ENCODE measurements at regions not wholly inside any gene's neighbourhood (a gene's known extent, or its start where the extent isn't known, plus 50 kb on each side); places are given as distances from the start of the nearest gene placed in this dataset.
"Not testable (repeated sequence)": the region's sequence is repeated elsewhere in the genome, so short reads cannot be mapped to it uniquely, and the experiment has no call there.

DNA sequence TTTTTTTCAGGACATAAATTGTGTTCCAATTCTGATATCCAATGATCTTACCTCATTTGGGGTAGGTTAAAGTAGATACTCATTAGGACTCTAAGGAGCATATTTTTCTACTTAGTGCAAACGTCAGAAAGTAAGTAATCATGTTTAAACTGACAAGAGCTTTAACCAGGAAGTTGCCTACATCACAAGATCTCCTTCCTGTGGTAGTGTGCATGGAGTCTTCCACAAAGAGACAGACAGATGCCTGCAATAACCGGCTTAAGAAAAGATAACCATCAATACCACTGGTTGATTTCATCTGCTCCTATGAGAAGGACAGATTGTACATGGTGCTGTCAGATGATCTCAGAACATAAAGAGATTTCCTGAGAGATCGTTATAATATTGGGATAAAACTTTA is 160.0 kb downstream of the POTEB3 start:
- not testable (repeated sequence) for H3K36me3 ChIP-seq (ENCODE audit: control insufficient read depth in 2 of 2, insufficient read depth in 2 of 2, low read length in 1 of 2); H3K27ac ChIP-seq (ENCODE audit: low read depth in 2 of 2, low read length in 1 of 2); H3K27me3 ChIP-seq (ENCODE audit: control insufficient read depth in 1 of 2, insufficient read depth in 2 of 2, low read length in 2 of 2); H3K4me1 ChIP-seq (ENCODE audit: control insufficient read depth in 2 of 2, insufficient read depth in 2 of 2, low read length in 1 of 2); H3K9me3 ChIP-seq (ENCODE audit: control insufficient read depth in 2 of 2, insufficient read depth in 1 of 2, low read depth in 1 of 2, low read length in 1 of 2); H3K4me3 ChIP-seq (ENCODE audit: low read depth in 1 of 2, low read length in 2 of 2)
- no CpG with 5 or more reads among the region's 3 CpGs for WGBS, 2 donors

DNA sequence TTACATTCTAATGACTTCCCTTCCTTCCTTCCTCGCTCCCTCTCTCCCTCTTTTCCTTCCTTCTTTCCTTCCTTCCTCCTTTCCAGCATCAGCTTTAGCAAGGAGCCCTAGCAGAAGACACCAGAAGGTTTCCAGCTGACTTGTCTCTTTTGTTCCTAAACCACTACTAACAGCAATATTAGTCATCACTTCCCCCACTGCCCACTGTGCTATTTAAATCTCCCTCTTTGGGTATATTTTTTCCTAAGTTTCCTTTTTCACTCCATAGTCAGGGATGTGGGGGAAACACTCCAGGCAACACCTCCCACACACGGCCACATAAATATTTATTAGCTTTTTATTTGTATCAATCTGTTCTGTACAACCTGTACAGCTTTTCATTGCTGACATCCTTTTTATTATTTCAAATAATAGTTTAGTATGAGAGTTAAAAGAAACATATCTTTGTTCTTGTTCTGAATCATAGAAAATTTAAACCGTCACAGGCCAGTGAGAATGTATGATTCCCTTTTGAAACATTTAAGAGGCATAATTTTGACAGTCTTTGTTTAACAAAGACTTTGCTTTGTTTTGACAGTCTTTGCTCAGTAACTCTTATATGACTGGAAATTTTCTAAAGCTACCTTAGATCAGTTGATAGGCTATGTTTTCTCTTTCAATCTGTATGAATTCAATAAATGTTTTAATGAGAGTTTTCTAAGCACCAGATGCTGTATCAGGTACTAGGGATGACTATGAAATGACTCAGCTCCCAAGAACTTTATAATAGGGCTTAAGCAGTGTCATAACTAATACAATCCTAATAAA is 167.9 kb downstream of the POTEB3 start:
- not testable (repeated sequence) for H3K4me1 ChIP-seq (ENCODE audit: control insufficient read depth in 2 of 2, insufficient read depth in 2 of 2, low read length in 1 of 2); H3K9me3 ChIP-seq (ENCODE audit: control insufficient read depth in 2 of 2, insufficient read depth in 1 of 2, low read depth in 1 of 2, low read length in 1 of 2); H3K4me3 ChIP-seq (ENCODE audit: low read depth in 1 of 2, low read length in 2 of 2); H3K27me3 ChIP-seq (ENCODE audit: control insufficient read depth in 1 of 2, insufficient read depth in 2 of 2, low read length in 2 of 2); H3K36me3 ChIP-seq (ENCODE audit: control insufficient read depth in 2 of 2, insufficient read depth in 2 of 2, low read length in 1 of 2); H3K27ac ChIP-seq (ENCODE audit: low read depth in 2 of 2, low read length in 1 of 2)
- WGBS, 2 donors = 45 to 52% methylated on average over 3 of the region's 3 CpGs

DNA sequence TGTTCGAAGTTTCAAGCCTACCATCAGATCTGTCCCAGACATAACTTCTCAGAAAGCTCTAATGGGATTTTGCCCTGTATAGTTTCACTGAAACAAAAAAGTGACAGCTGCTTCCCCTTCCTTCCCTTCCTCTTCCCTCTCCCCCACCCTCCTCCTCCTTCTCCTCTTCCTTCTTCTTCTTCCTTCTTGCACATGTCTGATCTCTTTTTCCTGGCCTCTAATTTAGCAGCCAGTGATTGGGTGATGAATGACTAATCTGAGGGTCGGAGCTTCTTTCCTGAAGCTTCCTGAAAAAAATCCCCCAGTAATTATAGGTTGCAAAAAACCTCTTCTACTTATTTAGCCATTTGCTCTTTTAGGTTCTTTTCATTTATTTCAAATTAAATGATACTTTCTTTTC is 168.7 kb downstream of the POTEB3 start:
- Histone ChIP-seq H3K27me3 (ENCODE audit: control insufficient read depth in 1 of 2, insufficient read depth in 2 of 2, low read length in 2 of 2) (no peaks in the 10 kb centered on the region), H3K27ac (ENCODE audit: low read depth in 2 of 2, low read length in 1 of 2) (no peak overlapping the region), H3K4me3 (ENCODE audit: low read depth in 1 of 2, low read length in 2 of 2) (no peak overlapping the region), H3K9me3 (ENCODE audit: control insufficient read depth in 2 of 2, insufficient read depth in 1 of 2, low read depth in 1 of 2, low read length in 1 of 2) (peaks cover 0 to 3% of the 10 kb centered on the region in 2 donors), H3K36me3 (ENCODE audit: control insufficient read depth in 2 of 2, insufficient read depth in 2 of 2, low read length in 1 of 2) (no peaks in the 10 kb centered on the region), H3K4me1 (ENCODE audit: control insufficient read depth in 2 of 2, insufficient read depth in 2 of 2, low read length in 1 of 2) (no peaks in the 10 kb centered on the region)
- 29 to 44% methylated on average over 2 of the region's 2 CpGs for WGBS, 2 donors

DNA sequence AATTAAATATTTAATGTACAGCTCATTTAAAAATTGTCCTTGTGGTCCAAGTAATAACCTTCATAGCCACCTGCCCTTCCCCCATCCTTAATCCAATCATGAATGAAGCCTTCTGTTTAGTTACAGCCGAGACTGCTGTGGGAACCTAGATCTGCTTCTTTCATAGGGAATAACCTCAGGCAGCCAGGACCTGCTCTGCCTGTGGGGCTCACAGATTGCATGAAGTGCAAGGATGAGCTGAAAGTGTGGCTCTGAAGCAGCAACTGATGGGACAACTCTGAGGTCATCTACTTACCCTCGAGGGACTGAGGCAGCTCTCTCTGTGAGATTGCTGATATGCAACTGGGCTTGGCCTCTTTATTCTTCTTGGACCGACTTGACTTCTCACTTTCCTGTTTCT is 169.8 kb downstream of the POTEB3 start:
- Histone ChIP-seq H3K36me3 (ENCODE audit: control insufficient read depth in 2 of 2, insufficient read depth in 2 of 2, low read length in 1 of 2) (no peaks in the 10 kb centered on the region), H3K9me3 (ENCODE audit: control insufficient read depth in 2 of 2, insufficient read depth in 1 of 2, low read depth in 1 of 2, low read length in 1 of 2) (peaks cover 0 to 3% of the 10 kb centered on the region in 2 donors), H3K4me3 (ENCODE audit: low read depth in 1 of 2, low read length in 2 of 2) (no peak overlapping the region), H3K27me3 (ENCODE audit: control insufficient read depth in 1 of 2, insufficient read depth in 2 of 2, low read length in 2 of 2) (no peaks in the 10 kb centered on the region), H3K4me1 (ENCODE audit: control insufficient read depth in 2 of 2, insufficient read depth in 2 of 2, low read length in 1 of 2) (no peaks in the 10 kb centered on the region), H3K27ac (ENCODE audit: low read depth in 2 of 2, low read length in 1 of 2) (no peak overlapping the region)
- 35 to 52% methylated on average over 3 of the region's 3 CpGs for WGBS, 2 donors

DNA sequence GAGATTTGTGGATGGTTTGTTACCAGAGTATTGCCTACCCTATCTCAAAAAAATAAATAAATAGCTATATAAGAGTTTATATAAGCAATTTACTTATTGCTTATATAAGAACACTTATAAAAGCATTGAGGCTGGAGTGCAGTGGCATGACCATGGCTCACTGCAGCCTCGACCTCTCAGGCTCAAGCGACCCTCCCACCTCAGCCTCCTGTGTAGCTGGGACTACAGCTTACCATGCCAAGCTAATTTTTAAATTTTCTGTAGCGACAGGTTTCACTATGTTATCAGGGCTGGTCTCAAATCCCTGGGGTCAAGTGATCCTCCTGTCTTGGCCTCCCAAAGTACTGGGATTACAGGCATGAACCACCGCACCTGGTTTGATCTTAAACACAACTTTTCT is 170.6 kb downstream of the POTEB3 start:
- H3K27me3 ChIP-seq (ENCODE audit: control insufficient read depth in 1 of 2, insufficient read depth in 2 of 2, low read length in 2 of 2); H3K4me3 ChIP-seq (ENCODE audit: low read depth in 1 of 2, low read length in 2 of 2); H3K4me1 ChIP-seq (ENCODE audit: control insufficient read depth in 2 of 2, insufficient read depth in 2 of 2, low read length in 1 of 2); H3K9me3 ChIP-seq (ENCODE audit: control insufficient read depth in 2 of 2, insufficient read depth in 1 of 2, low read depth in 1 of 2, low read length in 1 of 2); H3K27ac ChIP-seq (ENCODE audit: low read depth in 2 of 2, low read length in 1 of 2); H3K36me3 ChIP-seq (ENCODE audit: control insufficient read depth in 2 of 2, insufficient read depth in 2 of 2, low read length in 1 of 2): not testable (repeated sequence)
- 73 to 75% methylated on average over 4 of the region's 4 CpGs for WGBS, 2 donors

DNA sequence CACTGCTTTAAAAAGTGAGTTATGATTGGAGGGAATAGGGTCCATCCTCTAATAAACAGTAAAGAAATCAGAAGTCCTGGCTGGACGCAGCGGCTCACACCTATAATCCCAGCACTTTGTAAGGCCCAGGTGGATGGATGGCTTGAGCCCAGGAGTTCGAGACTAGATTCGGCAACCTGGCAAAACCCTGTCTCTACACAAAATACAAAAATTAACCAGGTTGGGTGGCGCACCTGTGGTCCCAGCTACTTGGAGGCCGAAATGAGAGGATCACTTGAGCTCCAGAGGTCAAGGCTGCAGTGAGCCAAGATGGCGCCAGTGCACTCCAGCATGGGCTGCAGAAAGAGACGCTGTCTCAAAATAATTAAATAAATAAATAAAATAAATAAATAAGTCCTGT is 171.2 kb downstream of the POTEB3 start:
- no peaks in the 10 kb centered on the region for H3K4me1 ChIP-seq (ENCODE audit: control insufficient read depth in 2 of 2, insufficient read depth in 2 of 2, low read length in 1 of 2)
- no peak overlapping the region for H3K27ac ChIP-seq (ENCODE audit: low read depth in 2 of 2, low read length in 1 of 2)
- no peaks in the 10 kb centered on the region for H3K27me3 ChIP-seq (ENCODE audit: control insufficient read depth in 1 of 2, insufficient read depth in 2 of 2, low read length in 2 of 2)
- H3K36me3 ChIP-seq (ENCODE audit: control insufficient read depth in 2 of 2, insufficient read depth in 2 of 2, low read length in 1 of 2) = no peaks in the 10 kb centered on the region
- H3K4me3 ChIP-seq (ENCODE audit: low read depth in 1 of 2, low read length in 2 of 2) = no peak overlapping the region
- peaks cover 0 to 3% of the 10 kb centered on the region in 2 donors for H3K9me3 ChIP-seq (ENCODE audit: control insufficient read depth in 2 of 2, insufficient read depth in 1 of 2, low read depth in 1 of 2, low read length in 1 of 2)
- WGBS, 2 donors = 80 to 81% methylated on average over 8 of the region's 8 CpGs

DNA sequence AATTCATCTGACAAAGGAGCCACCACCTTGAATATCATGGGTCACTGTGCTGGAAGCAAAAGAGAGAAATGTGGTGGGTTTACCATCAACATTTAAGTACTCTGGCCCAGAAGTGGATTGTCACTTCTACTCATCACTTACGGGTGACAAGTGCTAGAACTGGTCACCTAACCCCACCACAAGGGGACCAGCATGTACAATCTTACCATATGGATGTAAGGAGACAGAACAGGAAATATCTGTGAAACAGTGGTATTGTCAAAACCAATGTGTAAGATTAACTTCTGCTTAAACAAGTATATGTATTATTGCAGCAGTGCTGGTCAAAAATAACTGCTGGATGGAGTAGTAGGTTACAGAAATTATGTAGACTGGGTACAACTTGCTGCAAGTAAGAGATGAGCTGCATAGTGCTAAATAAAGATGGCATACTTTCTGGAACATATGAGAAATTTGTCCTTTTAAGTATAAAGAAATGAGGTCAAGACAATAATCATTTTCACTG is 171.8 kb downstream of the POTEB3 start:
- Histone ChIP-seq H3K4me3 (ENCODE audit: low read depth in 1 of 2, low read length in 2 of 2) (no peak overlapping the region), H3K27me3 (ENCODE audit: control insufficient read depth in 1 of 2, insufficient read depth in 2 of 2, low read length in 2 of 2) (no peaks in the 10 kb centered on the region), H3K27ac (ENCODE audit: low read depth in 2 of 2, low read length in 1 of 2) (no peak overlapping the region), H3K9me3 (ENCODE audit: control insufficient read depth in 2 of 2, insufficient read depth in 1 of 2, low read depth in 1 of 2, low read length in 1 of 2) (peaks cover 0 to 3% of the 10 kb centered on the region in 2 donors), H3K4me1 (ENCODE audit: control insufficient read depth in 2 of 2, insufficient read depth in 2 of 2, low read length in 1 of 2) (no peaks in the 10 kb centered on the region), H3K36me3 (ENCODE audit: control insufficient read depth in 2 of 2, insufficient read depth in 2 of 2, low read length in 1 of 2) (no peaks in the 10 kb centered on the region)
- 66 to 76% methylated on average over 1 of the region's 1 CpG for WGBS, 2 donors

DNA sequence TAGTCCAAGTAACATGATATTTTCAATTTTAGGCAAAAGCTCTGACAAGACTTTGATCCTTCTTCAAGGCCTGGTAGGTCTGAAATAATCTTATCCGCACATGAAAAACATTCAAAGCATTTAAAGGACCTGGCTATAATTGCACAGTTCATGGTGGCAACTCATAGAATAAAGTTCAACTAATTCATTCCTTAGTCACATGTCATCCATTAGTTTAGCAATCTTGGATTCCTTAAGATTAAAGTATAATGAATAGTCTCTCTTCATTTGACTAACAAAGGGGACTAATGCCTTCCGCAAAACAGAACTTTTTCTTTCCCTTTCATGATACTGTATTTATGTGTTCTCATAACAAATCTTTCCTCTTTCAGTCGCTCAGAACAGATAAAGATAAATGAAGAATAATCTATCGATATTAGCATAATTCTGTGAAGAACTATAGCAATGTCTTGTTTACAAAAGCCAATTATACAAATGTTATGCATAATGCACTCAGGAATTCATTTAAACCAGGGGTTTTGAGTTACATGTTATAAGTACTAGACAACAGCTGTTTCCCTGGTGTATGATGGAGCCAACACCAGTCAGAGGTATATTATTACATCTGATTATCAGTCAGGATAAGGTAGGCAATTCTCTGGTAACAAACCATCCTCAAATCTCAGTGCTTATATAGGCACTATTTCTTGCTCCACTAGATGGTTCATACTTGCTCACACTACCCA is 172.5 kb downstream of the POTEB3 start:
- no peak overlapping the region for H3K27ac ChIP-seq (ENCODE audit: low read depth in 2 of 2, low read length in 1 of 2)
- no peaks in the 10 kb centered on the region for H3K27me3 ChIP-seq (ENCODE audit: control insufficient read depth in 1 of 2, insufficient read depth in 2 of 2, low read length in 2 of 2)
- peaks cover 0 to 3% of the 10 kb centered on the region in 2 donors for H3K9me3 ChIP-seq (ENCODE audit: control insufficient read depth in 2 of 2, insufficient read depth in 1 of 2, low read depth in 1 of 2, low read length in 1 of 2)
- no peaks in the 10 kb centered on the region for H3K36me3 ChIP-seq (ENCODE audit: control insufficient read depth in 2 of 2, insufficient read depth in 2 of 2, low read length in 1 of 2)
- WGBS, 2 donors = 72 to 77% methylated on average over 4 of the region's 4 CpGs
- no peak overlapping the region for H3K4me3 ChIP-seq (ENCODE audit: low read depth in 1 of 2, low read length in 2 of 2)
- H3K4me1 ChIP-seq (ENCODE audit: control insufficient read depth in 2 of 2, insufficient read depth in 2 of 2, low read length in 1 of 2) = no peaks in the 10 kb centered on the region

DNA sequence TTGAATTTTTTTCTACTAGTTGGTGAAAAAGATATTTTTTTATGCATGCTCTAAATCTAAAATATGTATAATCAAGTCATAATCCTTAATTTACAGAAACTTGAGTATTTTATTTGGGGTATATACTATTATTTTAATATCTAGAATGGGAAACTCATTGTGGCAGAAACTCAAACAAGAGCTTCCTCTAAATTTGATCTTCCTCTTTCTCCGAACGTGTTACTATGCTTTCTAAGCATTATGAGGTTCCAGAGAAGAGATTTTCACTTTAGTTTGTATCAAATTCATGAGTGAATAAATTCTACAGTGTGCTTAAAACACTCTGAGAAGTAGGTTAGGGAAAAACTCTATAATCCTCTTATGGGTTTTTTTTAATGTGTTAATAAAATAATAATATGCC is 173.1 kb downstream of the POTEB3 start:
- Histone ChIP-seq H3K27ac (ENCODE audit: low read depth in 2 of 2, low read length in 1 of 2) (no peak overlapping the region), H3K9me3 (ENCODE audit: control insufficient read depth in 2 of 2, insufficient read depth in 1 of 2, low read depth in 1 of 2, low read length in 1 of 2) (peaks cover 3 to 5% of the 10 kb centered on the region in 2 donors), H3K36me3 (ENCODE audit: control insufficient read depth in 2 of 2, insufficient read depth in 2 of 2, low read length in 1 of 2) (no peaks in the 10 kb centered on the region), H3K4me3 (ENCODE audit: low read depth in 1 of 2, low read length in 2 of 2) (no peak overlapping the region), H3K4me1 (ENCODE audit: control insufficient read depth in 2 of 2, insufficient read depth in 2 of 2, low read length in 1 of 2) (no peaks in the 10 kb centered on the region), H3K27me3 (ENCODE audit: control insufficient read depth in 1 of 2, insufficient read depth in 2 of 2, low read length in 2 of 2) (no peaks in the 10 kb centered on the region)
- WGBS, 2 donors = 23 to 28% methylated on average over 2 of the region's 2 CpGs

DNA sequence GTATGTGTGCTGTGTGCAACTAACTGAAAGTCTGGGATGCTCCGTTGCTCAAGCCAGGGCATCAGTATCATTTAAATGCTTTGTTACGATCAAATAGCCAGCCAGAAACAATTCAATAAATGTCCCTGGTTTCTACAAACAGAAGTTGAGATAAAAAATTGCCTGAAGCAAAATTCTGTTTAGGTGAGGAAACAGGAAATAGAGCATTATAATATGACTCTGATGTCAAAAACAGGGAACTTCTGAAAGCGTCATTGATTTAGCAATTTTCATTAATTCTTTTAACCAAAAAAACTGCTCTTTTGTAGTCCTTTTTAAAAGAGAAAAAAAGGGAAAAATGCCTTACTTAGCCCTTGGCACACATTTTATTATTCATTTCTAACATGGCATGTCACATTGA is 174.7 kb downstream of the POTEB3 start:
- not testable (repeated sequence) for H3K4me1 ChIP-seq (ENCODE audit: control insufficient read depth in 2 of 2, insufficient read depth in 2 of 2, low read length in 1 of 2); H3K27me3 ChIP-seq (ENCODE audit: control insufficient read depth in 1 of 2, insufficient read depth in 2 of 2, low read length in 2 of 2); H3K27ac ChIP-seq (ENCODE audit: low read depth in 2 of 2, low read length in 1 of 2); H3K4me3 ChIP-seq (ENCODE audit: low read depth in 1 of 2, low read length in 2 of 2); H3K36me3 ChIP-seq (ENCODE audit: control insufficient read depth in 2 of 2, insufficient read depth in 2 of 2, low read length in 1 of 2)
- H3K9me3 ChIP-seq (ENCODE audit: control insufficient read depth in 2 of 2, insufficient read depth in 1 of 2, low read depth in 1 of 2, low read length in 1 of 2) = peaks cover 11 to 21% of the 10 kb centered on the region in 2 donors
- 57 to 63% methylated on average over 3 of the region's 3 CpGs for whole genome bisulfite sequencing, 2 donors

Data from esophagus (tissue), 2 donors.